ENCODE measurements at regions not wholly inside any gene's neighbourhood (a gene's known extent, or its start where the extent isn't known, plus 50 kb on each side); places are given as distances from the start of the nearest gene placed in this dataset.

DNA sequence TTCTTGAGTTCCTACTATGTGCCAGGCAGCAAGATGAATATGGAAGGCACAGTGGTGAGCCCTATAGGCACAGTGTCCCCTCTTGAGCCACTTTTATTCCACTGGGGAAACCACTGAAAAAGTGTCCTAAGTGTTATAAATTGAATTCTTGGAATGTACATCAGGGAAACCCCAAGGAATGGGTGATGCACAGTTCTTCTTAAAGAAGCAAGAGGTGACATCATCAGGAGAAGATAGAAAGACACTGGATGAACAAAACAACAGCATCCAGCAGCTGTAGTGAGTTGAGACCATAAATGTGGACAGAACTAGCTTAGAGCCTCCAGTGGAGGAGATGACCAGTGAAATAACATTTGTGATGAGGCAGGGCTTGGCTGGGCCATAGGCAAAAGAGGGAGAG, 199.2 kb upstream of the ANKRD55 start:
- Histone ChIP-seq H3K9ac (ENCODE audit: extremely low read depth, insufficient read length, low read length) (no peak overlapping the region), H3K4me1 (ENCODE audit: insufficient read depth, low read length) (no peaks in the 10 kb centered on the region), H3T11ph (ENCODE audit: low read length) (no peak overlapping the region), H3K23me2 (ENCODE audit: insufficient read length, low read depth, low read length, poor library complexity, severe bottlenecking) (no peaks in the 10 kb centered on the region), H3K23ac (ENCODE audit: insufficient read length, low read depth, low read length) (no peak overlapping the region), H4K5ac (ENCODE audit: insufficient read length, low read depth, low read length) (no peak overlapping the region), H2BK15ac (ENCODE audit: low read depth, low read length) (no peak overlapping the region), H3K27me3 (ENCODE audit: insufficient read depth, low read length) (no peaks in the 10 kb centered on the region), H3K56ac (ENCODE audit: insufficient read length, low read depth, low read length) (no peak overlapping the region), H3K18ac (ENCODE audit: insufficient read length, low read depth, low read length) (no peak overlapping the region), H3K79me1 (ENCODE audit: insufficient read depth, low read depth, low read length, poor library complexity, severe bottlenecking) (no peaks in the 10 kb centered on the region), H2BK20ac (ENCODE audit: low read depth, low read length, poor library complexity, severe bottlenecking) (no peak overlapping the region), H4K8ac (replicated peaks; ENCODE audit: insufficient read length, low read depth, low read length) (no peak overlapping the region), H2AFZ (ENCODE audit: low read length) (no peak overlapping the region), H2BK5ac (ENCODE audit: insufficient read length, low read length) (no peak overlapping the region), H3K9me3 (ENCODE audit: control insufficient read depth, low read depth, low read length) (no peaks in the 10 kb centered on the region), H4K20me1 (ENCODE audit: control insufficient read depth, insufficient read depth, insufficient read length) (no peaks in the 10 kb centered on the region), H2AK5ac (ENCODE audit: insufficient read length, low read length) (no peak overlapping the region), H3K4me2 (ENCODE audit: insufficient read depth, insufficient read length, low read length) (no peak overlapping the region), H4K91ac (ENCODE audit: insufficient read length, low read depth, low read length) (no peak overlapping the region), H3K4ac (ENCODE audit: low read depth, low read length) (no peak overlapping the region), H2BK120ac (ENCODE audit: low read depth, low read length, poor library complexity, severe bottlenecking) (no peak overlapping the region), H3K79me2 (ENCODE audit: insufficient read depth, low read length) (no peaks in the 10 kb centered on the region), H3K27ac (ENCODE audit: insufficient read length, low read depth, low read length) (no peak overlapping the region), H3K14ac (ENCODE audit: insufficient read depth, low read length) (no peak overlapping the region), H2BK12ac (ENCODE audit: insufficient read length, low read depth, low read length) (no peak overlapping the region)
- Mint-ChIP-seq H3K27me3 (ENCODE audit: low read depth) (no peaks in the 10 kb centered on the region), H3K27ac (no peak overlapping the region), H3K4me1 (peaks cover 5 to 8% of the 10 kb centered on the region in 2 experiments), H3K4me3 (no peak overlapping the region), H3K9me3 (0 out of 5 replicates have a peak, but pooled peaks cover 0 to 2% of the 10 kb centered on the region in 2 experiments), H3K36me3 (ENCODE audit: insufficient read depth in 1 of 3, low read depth in 3 of 3) (peaks cover 0 to 2% (median 0%) of the 10 kb centered on the region in 3 experiments; a peak in 1 of 7 replicates)
- DNase-seq = no peak
- TF ChIP-seq CTCF (conservative IDR thresholded peaks at IDR 0.05) = no peak

Measured in H9 (cell line).